ENCODE measurements at regions not wholly inside any gene's neighbourhood (a gene's known extent, or its start where the extent isn't known, plus 50 kb on each side); places are given as distances from the start of the nearest gene placed in this dataset.
"Not testable (repeated sequence)": the region's sequence is repeated elsewhere in the genome, so short reads cannot be mapped to it uniquely, and the experiment has no call there.

DNA sequence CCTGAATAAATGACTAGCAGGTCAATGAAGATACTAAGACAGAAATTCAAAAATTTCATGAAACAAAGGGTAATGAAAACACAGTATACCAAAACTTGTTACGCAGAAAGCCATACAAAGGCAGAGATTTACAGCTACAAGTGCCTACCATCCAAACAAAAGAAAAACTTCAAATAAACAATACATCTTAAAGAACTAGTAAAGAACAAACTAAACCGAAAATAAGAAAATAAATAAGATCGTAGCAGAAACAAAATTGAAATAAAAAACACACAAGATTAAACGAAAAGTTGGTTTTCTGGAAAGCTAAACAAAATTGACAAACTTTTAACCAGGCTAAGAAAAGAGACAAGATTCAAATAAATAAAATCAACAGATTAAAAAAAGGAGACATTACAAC is 51.5 kb downstream of the VPREB1 start:
- not testable (repeated sequence) for DNase-seq

DNA sequence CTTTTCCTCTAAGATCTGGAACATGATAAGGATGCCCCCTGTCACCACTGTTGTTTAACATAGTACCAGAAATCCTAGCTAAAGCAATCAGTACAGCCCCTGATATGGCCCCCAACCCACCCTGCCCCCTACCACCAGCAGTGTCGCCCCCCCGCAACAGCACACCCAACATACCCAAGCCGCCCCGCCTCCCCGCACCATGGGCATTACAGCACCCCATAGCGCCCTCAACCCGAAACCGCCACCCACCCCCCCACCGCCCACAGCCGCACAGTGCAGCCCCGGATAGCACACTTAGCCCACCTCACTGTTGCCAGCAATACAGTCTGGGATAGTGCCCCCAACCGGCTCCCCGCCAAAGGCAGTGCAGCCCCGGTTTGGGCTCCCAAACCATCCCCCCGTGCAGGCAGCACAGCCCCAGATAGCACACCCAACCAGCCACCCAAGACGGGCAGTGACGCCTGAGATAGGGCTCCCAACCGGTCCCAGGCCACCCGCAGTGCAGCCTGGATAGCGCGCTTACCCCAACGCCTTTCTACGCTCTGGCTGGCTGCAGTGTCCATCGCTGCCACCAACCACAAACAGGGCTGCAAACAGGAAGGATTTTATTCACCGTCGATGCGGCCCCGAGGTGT is 52.7 kb downstream of the VPREB1 start:
- not testable (repeated sequence) for DNase-seq

DNA sequence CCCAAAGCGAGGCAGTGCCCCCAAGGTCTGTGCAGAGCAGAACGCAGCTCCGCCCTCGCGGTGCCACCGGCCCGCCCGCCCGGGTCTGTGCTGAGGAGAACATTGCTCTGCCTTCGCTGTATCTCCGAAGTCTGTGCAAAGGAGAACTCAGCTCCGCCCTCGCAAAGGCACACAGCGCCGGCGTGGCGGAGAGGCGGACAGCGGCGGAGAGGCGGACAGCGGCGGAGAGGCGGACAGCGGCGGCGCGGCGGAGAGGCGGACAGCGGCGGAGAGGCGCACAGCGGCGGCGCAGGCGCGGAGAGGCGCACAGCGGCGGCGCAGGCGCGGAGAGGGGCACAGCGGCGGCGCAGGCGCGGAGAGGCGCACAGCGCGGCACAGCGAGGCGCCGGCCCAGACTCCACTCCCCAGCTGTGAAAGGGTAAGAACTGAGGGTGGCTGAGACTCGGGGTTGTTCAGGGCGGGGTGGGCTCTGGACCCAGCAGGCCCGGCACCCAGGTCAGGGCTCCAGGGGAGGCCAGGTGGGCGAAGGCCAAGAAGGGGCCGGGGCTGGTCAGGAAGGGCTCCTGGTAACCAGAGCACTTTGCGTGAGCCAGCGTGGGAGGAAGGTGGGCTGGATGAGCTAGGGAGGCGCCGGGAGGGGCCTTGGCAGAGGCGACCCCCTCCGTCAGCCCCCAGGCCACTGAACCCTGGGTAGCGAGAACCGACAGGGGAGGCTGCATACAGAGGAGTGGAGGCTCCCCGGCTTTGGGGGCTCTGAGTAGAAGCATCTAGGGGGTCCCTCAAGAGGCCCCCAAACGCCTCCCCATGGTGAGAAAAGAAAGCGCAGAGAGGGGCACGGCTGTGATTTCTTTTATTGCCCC is 53.4 kb downstream of the VPREB1 start:
- DNase-seq, result peak; percentile 20 to 43

- not testable (repeated sequence) for DNase-seq
Measured at GRCh38 chr22:22298654-22299009, 54.0 kb downstream of the VPREB1 start.

GRCh38 chr22:22300511-22300910 is 55.9 kb downstream of the VPREB1 start:
- DNase-seq, result not testable (repeated sequence)

GRCh38 chr22:22300946-22301345 is 56.4 kb downstream of the VPREB1 start:
- not testable (repeated sequence) for DNase-seq

GRCh38 chr22:22316589-22316988 is 72.0 kb downstream of the VPREB1 start:
- no peak for DNase-seq

GRCh38 chr22:22318723-22319465 is 74.3 kb downstream of the VPREB1 start:
- DNase-seq, result no peak

DNA sequence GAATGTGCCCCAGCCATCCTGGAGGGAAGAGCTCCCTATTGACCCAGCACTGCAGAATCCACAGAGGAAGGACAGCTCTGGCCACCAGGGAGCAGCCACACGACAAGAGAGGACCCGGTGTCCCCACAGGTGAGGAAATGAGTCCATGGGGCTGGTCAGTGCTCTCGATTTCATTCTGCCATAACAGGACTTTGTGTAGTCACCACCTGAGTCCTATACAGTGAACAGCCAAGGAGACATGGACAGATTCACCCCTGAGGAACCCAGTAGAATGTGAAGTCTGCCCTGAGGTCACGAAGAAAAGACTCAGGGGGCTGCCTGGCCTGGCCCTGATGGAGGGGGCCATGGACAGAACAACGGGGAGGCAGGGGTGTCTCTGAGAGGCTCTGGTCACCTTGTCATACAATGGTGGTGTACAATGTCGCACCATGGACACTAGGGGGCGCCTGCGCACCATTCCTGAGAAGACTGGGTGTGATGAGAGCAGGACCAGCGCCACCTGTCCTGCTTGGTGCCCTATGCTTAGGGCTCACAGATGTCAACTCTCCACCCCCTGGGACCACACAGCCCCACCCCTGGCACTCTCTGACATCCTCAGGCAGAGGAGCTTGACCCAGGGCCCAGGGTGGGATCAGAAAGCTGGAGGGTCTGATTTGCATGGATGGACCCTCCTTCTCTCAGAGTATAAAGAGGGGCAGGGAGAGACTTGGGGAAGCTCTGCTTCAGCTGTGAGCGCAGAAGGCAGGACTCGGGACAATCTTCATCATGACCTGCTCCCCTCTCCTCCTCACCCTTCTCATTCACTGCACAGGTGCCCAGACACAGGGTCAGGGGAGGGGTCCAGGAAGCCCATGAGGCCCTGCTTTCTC is 77.4 kb downstream of the VPREB1 start:
- DNase-seq, result peak; percentile 25 to 44

- DNase-seq, result no peak
Measured at GRCh38 chr22:22322792-22323191, 78.2 kb downstream of the VPREB1 start.

- no peak for DNase-seq
Measured at GRCh38 chr22:22327723-22328122, 83.1 kb downstream of the VPREB1 start.

DNA sequence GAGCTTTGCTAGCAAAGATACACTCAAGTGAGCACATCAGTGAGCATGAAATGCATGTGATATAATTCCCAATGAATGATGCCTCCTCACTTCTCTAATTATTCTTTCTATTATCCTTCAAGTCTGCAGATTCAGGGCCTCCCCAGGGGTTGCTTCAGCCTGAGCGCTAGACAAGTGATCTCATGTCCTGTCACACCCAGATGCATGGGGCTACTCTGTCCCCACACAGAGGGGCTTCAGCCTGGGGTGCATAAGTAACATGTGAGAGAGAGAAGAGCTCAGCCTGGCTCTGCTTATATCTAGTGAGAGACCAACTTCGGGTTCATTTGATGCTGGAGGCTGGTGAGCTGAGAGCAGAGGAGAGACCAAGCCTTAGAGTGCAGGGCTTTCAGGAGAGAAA is 85.2 kb downstream of the VPREB1 start:
- no peak for DNase-seq

DNA sequence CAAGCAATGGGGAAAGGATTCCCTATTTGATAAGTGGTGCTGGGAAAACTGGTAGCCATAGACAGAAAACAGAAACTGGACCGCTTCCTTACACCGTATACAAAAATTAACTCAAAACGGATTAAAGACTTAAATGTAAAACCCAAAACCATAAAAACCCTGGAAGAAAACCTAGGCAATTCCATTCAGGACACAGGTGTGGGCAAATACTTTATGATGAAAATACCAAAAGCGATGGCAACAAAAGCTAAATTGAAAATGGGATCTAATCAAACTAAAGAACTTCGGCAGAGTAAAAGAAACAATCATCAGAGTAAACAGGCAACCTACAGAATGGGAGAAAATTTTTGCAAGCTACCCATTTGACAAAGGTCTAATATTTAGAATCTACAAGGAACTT is 91.1 kb downstream of the VPREB1 start:
- DNase-seq, result not testable (repeated sequence)

GRCh38 chr22:22336333-22336732 is 91.7 kb downstream of the VPREB1 start:
- not testable (repeated sequence) for DNase-seq

GRCh38 chr22:22338778-22339177 is 94.2 kb downstream of the VPREB1 start:
- DNase-seq, result not testable (repeated sequence)

GRCh38 chr22:22341736-22342135 is 97.2 kb downstream of the VPREB1 start:
- no peak for DNase-seq

DNA sequence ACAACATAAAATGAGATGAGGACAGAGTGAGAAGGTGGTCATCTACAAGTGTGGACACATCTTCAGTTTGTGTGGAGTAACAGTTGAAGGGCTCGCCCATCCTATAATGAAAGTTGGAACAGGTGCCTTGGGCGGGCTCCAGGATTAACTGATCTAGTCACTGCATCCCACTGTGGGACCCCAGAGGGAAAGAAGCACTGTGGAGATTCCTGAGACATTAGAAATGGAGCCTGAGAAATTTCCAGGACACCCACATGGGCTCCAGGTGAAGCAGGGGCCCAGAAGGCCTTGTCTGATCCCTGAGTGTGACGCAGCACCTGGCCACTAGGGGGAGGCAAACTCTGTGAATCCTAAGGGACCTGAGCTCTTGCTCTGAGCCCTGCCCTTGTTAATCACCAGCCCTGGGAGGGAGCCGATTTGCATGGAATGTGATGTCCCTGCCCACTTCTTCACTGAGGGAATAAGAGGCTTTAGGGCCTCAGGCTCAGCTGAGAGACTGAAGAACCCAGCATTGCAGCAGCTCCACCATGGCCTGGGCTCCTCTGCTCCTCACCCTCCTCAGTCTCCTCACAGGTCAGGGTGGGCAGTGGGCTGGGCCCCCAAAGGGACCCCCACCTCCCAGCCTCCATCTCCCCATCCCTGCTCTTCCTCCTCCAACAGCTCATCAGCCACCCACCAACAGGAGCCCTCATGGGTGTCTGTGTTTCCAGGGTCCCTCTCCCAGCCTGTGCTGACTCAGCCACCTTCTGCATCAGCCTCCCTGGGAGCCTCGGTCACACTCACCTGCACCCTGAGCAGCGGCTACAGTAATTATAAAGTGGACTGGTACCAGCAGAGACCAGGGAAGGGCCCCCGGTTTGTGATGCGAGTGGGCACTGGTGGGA is 98.4 kb downstream of the VPREB1 start:
- DNase-seq, result no peak

DNA sequence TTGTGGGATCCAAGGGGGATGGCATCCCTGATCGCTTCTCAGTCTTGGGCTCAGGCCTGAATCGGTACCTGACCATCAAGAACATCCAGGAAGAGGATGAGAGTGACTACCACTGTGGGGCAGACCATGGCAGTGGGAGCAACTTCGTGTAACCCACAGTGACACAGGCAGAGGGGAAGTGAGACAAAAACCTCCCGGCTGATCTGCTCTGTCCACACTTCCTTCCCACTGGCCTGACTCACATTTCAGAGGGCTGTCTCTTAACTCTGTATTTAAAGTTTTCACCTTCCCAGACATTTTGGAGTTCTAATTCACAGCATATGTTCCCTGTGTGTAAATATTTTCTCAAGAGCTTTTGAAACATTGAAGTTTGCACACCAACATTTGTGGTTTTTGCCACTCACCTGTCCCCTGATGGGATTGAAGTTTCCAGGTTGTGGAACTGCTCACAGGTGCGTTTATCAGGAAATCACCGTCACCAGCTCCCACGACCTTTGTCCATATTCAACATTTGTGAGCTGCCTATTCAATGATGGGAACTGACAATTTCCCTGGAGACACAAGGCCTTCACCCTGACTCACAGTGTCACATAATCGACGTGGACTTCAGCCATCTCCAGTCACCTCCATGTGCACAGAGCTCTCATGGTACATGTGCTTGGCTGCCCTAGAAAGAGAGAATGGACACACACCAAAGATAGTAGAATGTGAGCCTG is 99.2 kb downstream of the VPREB1 start:
- no peak for DNase-seq

DNA sequence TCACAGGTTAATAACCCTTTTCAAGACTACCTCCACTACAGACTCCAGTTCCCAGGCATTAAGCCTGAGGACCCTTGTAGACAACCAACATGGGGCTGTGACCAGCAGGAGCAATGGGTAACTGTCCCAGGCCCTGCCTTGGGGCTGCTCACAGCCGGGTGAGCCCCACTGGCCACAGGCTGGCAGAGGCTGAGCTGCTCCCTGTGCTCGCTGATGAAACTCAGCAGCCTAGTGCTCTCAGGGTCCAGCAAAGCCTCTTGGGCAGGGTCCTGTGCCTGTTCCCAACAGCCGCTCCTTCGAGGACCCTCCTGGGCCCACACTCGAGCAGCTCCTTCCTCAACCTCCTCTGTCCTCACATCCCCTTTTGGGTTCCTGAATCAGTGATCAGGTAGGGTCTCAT is 99.8 kb downstream of the VPREB1 start:
- DNase-seq, result no peak

DNA sequence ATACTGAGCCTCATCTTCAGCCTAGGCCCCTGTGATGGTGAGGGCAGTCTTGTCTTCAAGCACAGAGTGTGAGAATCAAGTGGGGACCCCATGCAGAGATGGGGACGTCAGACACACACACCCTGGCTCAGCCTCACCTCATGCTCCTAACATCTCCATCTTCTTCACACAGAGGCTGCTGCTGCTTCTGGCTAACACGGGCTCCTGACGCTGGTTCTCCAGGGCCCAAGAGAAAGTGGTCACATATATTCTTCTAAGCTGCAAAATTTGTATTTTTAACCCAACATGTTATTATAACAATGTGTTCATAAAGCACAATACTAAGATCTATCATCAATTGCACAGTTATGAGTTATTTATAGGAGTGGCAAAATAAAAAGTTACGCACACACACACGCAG is 101.2 kb downstream of the VPREB1 start:
- DNase-seq, result no peak

Data from hippocampal formation (tissue), 2 donors.